HepG2 (cell line): ENCODE measurements at regions not wholly inside any gene's neighbourhood (a gene's known extent, or its start where the extent isn't known, plus 50 kb on each side); places are given as distances from the start of the nearest gene placed in this dataset.

Source experiments
- ATAC-seq: fragments of 200-7000 bp; cut with Tn5 transposase; 3 replicates; pipeline ENCODE4 v1.9.1; 2020; ENCODE audit warnings: mild to moderate bottlenecking, moderate library complexity
- BruUV-seq: library from RNA; stranded (reverse); fragments of 400-500 nt; replicated peaks from 2 replicates; lab custom pipeline; 2021; lab: Mats Ljungman, UMichigan
- CTCF ChIA-PET: fragments of 300-600 bp; formaldehyde crosslinking; extraction: SDS; loops from one replicate; lab custom pipeline; 2021; ENCODE audit warnings: low total read pairs, inconsistent platforms, low intra/inter-chr PET ratio; lab: Yijun Ruan, JAX
- POLR2A ChIA-PET: fragments of 350-600 bp; sonication (Branson Sonifier 250); formaldehyde crosslinking; loops from one replicate; lab custom pipeline; 2020; ENCODE audit warnings: antibody characterized with exemption, inconsistent platforms; lab: Yijun Ruan, JAX
- DNase-seq: peaks from one replicate; pipeline ENCODE4 v3.0.0-alpha.2; 2015; ENCODE audit warnings: low spot score
- FAIRE-seq: peaks from 3 replicates; lab custom pipeline; 2011; peaks lifted over from hg19 to GRCh38; lab: Jason Lieb, UNC
- H2AFZ ChIP-seq: one replicate; pipeline ENCODE4 v1.6.1; 2011; ENCODE audit warnings: low read length, inconsistent platforms
- H3K27ac ChIP-seq: fragments of 300-600 bp; 3 replicates; pipeline ENCODE4 v1.8.0; 2011; ENCODE audit warnings: mixed run types, mild to moderate bottlenecking, mixed read lengths, low read length, inconsistent platforms; ENCODE audit not compliant: insufficient read depth; ENCODE audit errors: extremely low read length
- H3K27me3 ChIP-seq, 2 experiments: fragments of 200-600 bp in 1 of 2; 2 replicates in 1 of 2; 3 replicates in 1 of 2; pipeline versions ENCODE4 v1.6.0 to v1.8.0; 2011; ENCODE audit warnings: low read length in 2 of 2, mild to moderate bottlenecking in 2 of 2, moderate library complexity in 2 of 2, inconsistent platforms in 1 of 2; ENCODE audit not compliant: insufficient read depth in 2 of 2, control insufficient read depth in 1 of 2
- H3K36me3 ChIP-seq, 2 experiments: fragments of 200-600 bp in 1 of 2; replicated peaks in 1 of 2; 2 replicates in 1 of 2; 3 replicates in 1 of 2; pipeline versions ENCODE4 v1.5.1 to v1.8.0; 2011; ENCODE audit warnings: low read length in 2 of 2, inconsistent platforms in 1 of 2; ENCODE audit not compliant: insufficient read depth in 2 of 2, control insufficient read depth in 1 of 2
- H3K4me1 ChIP-seq: 2 replicates; pipeline ENCODE4 v1.5.1; 2012; ENCODE audit warnings: low read length, inconsistent platforms; ENCODE audit not compliant: insufficient read depth
- H3K4me2 ChIP-seq: 2 replicates; pipeline ENCODE4 v1.6.0; 2011; ENCODE audit warnings: low read depth, low read length, inconsistent platforms
- H3K4me3 ChIP-seq, 3 experiments: fragments of 200-600 bp in 1 of 3; sonication (generic), shearing (Covaris generic) in 1 of 3; replicated peaks in 1 of 3; 2 replicates each; pipeline ENCODE4 v1.5.1; 2011 to 2016; ENCODE audit warnings: low read length in 3 of 3, inconsistent platforms in 2 of 3, low read depth in 2 of 3, mild to moderate bottlenecking in 2 of 3, control low read depth in 1 of 3, mixed read lengths in 1 of 3; ENCODE audit not compliant: insufficient read depth in 1 of 3
- H3K79me2 ChIP-seq: one replicate; pipeline ENCODE4 v1.6.1; 2011; ENCODE audit warnings: low read length, inconsistent platforms; ENCODE audit not compliant: insufficient read depth
- H3K9ac ChIP-seq: 2 replicates; pipeline ENCODE4 v1.6.0; 2011; ENCODE audit warnings: mild to moderate bottlenecking, low read depth, low read length, inconsistent platforms; ENCODE audit not compliant: insufficient read depth
- H3K9me3 ChIP-seq: 2 replicates; pipeline ENCODE4 v1.5.1; 2012; ENCODE audit warnings: mild to moderate bottlenecking, low read length
- H4K20me1 ChIP-seq: 2 replicates; pipeline ENCODE4 v1.6.0; 2011; ENCODE audit warnings: inconsistent platforms, mild to moderate bottlenecking, low read length, moderate library complexity; ENCODE audit not compliant: insufficient read depth
- BCLAF1 ChIP-seq: fragments of 450-650 bp; IDR thresholded peaks from 2 replicates; pipeline ENCODE4 v1.6.1; 2017; ENCODE audit warnings: mild to moderate bottlenecking
- ELF4 ChIP-seq: sonication (generic); formaldehyde crosslinking; IDR thresholded peaks from 2 replicates; pipeline ENCODE4 v1.5.0; 2020; ENCODE audit warnings: missing genetic modification reagents, mild to moderate bottlenecking, moderate library complexity, borderline replicate concordance
- HOXA3 ChIP-seq: sonication (generic); formaldehyde crosslinking; IDR thresholded peaks from 2 replicates; pipeline ENCODE4 v1.5.0; 2020; ENCODE audit warnings: missing genetic modification reagents
- HOXA5 ChIP-seq: sonication (generic); formaldehyde crosslinking; IDR thresholded peaks from 2 replicates; pipeline ENCODE4 v1.4.0; 2020; ENCODE audit warnings: missing genetic modification reagents
- KLF12 ChIP-seq: sonication (generic); formaldehyde crosslinking; IDR thresholded peaks from 2 replicates; pipeline ENCODE4 v1.4.0; 2020; ENCODE audit warnings: missing genetic modification reagents, borderline replicate concordance
- KLF9 ChIP-seq: IDR thresholded peaks from 2 replicates; pipeline ENCODE4 v1.6.1; 2016; ENCODE audit warnings: low read depth
- RARA ChIP-seq: IDR thresholded peaks from 2 replicates; pipeline ENCODE4 v1.6.1; 2016; ENCODE audit warnings: missing genetic modification reagents, missing compliant biosample characterization
- TCF7L2 ChIP-seq: IDR thresholded peaks from 2 replicates; pipeline ENCODE4 v1.6.1; 2011; ENCODE audit warnings: mild to moderate bottlenecking, low read depth, low read length, moderate library complexity
- TFAP4 ChIP-seq: sonication (generic); IDR thresholded peaks from 2 replicates; pipeline ENCODE4 v1.6.1; 2016; ENCODE audit warnings: low read depth, borderline replicate concordance
- TFDP1 ChIP-seq: IDR thresholded peaks from 2 replicates; pipeline ENCODE4 v1.6.1; 2016; ENCODE audit warnings: missing compliant biosample characterization, missing genetic modification reagents, borderline replicate concordance
- TOE1 ChIP-seq: sonication (generic); formaldehyde crosslinking; IDR thresholded peaks from 2 replicates; pipeline ENCODE4 v1.4.0; 2020; ENCODE audit warnings: mild to moderate bottlenecking, missing genetic modification reagents
- TRIM24 ChIP-seq: sonication (generic); formaldehyde crosslinking; IDR thresholded peaks from 2 replicates; pipeline ENCODE4 v1.8.0; 2022; ENCODE audit warnings: mild to moderate bottlenecking, missing genetic modification reagents
- ZFP82 ChIP-seq: sonication (generic); formaldehyde crosslinking; IDR thresholded peaks from 2 replicates; pipeline ENCODE4 v1.5.1; 2020; ENCODE audit warnings: mild to moderate bottlenecking, missing genetic modification reagents, borderline replicate concordance
- ZNF451 ChIP-seq: sonication (generic); formaldehyde crosslinking; IDR thresholded peaks from 2 replicates; pipeline ENCODE4 v1.5.0; 2020; ENCODE audit warnings: mild to moderate bottlenecking, missing genetic modification reagents
- ZNF530 ChIP-seq: sonication (generic); formaldehyde crosslinking; IDR thresholded peaks from 2 replicates; pipeline ENCODE4 v1.5.0; 2020; ENCODE audit warnings: low read depth, mild to moderate bottlenecking, missing genetic modification reagents
- ZSCAN21 ChIP-seq: sonication (generic); formaldehyde crosslinking; IDR thresholded peaks from 2 replicates; pipeline ENCODE4 v1.8.0; 2022; ENCODE audit warnings: mild to moderate bottlenecking, missing genetic modification reagents, moderate library complexity, borderline replicate concordance
- WGBS: methylation state at CpG from one replicate; pipeline ENCODE4 v1.1.6; 2017; ENCODE audit warnings: low lambda C conversion rate; 5-methylcytosine and 5-hydroxymethylcytosine counted together
- in situ Hi-C: cut with HindIII; loops from 2 replicates; pipeline ENCODE4 v1.10.0; 2017; ENCODE audit warnings: low pct_unique_long_range_greater_than_20kb; ENCODE audit not compliant: extremely low pct_ligation_motif_present
- intact Hi-C: fragments of 100-400 bp; cut with micrococcal nuclease; formaldehyde crosslinking; loops from one replicate; pipeline ENCODE4 v1.10.0; 2022; ENCODE audit not compliant: unreplicated experiment

- 0 out of 2 replicates have a peak, but pooled peaks have one; percentile 9 for TF ChIP-seq RARA (CRISPR knock-in tag)
- no peak for TF ChIP-seq TRIM24 (CRISPR knock-in tag)
- TF ChIP-seq TFAP4: peak; percentile 63; the same call in 1 of the 2 replicates
- TF ChIP-seq HOXA3 (CRISPR knock-in tag): 0 out of 2 replicates have a peak, but pooled peaks have one; percentile 20
- no peak for TF ChIP-seq HOXA5 (CRISPR knock-in tag)
Measured at GRCh38 chr1:58896246-58897183, 112.7 kb upstream of the JUN start (continued).

GRCh38 chr1:58898739-58899586 lies 115.1 kb upstream of the JUN start:
- H3K27ac ChIP-seq: peak overlapping the region; percentile 80
- ChIA-PET CTCF (no interaction called here), POLR2A (interaction anchor here (1.0 to 4.5 kb wide), 3 partner anchors 15 to 115 kb away, joined by 3 to 38 read pairs (median 5); partner anchors contain the start of gene JUN)
- peak overlapping the region; percentile 52 for H3K4me2 ChIP-seq
- peak; percentile 94 for FAIRE-seq
- peak; percentile 98 for DNase-seq
- no peaks in the 10 kb centered on the region for H3K27me3 ChIP-seq
- H3K79me2 ChIP-seq: no peaks in the 10 kb centered on the region
- BruUV-seq: no TSS peak
- no peaks in the 10 kb centered on the region for H3K9me3 ChIP-seq
- in situ Hi-C loops (no loop called here), intact Hi-C loops (loop anchor here (1.0 to 2.0 kb wide), 2 partner anchors 14 to 114 kb away; partner anchors contain the start of gene JUN)
- peak overlapping the region; percentile 44 for H3K9ac ChIP-seq
- H2AFZ ChIP-seq: no peak overlapping the region
- H3K36me3 ChIP-seq: no peaks in the 10 kb centered on the region
- H3K4me3 ChIP-seq: peak overlapping the region in 1 of 3 experiments; percentile 6; a peak in 1 of 6 replicates
- peak; percentile 79 for ATAC-seq
- H4K20me1 ChIP-seq: no peaks in the 10 kb centered on the region
- H3K4me1 ChIP-seq: peaks cover 88% of the 10 kb centered on the region
- WGBS: 40% methylated on average over 8 of the region's 10 CpGs
- TF ChIP-seq TFDP1 (CRISPR knock-in tag) (peak; percentile 41; the same call in 1 of the 2 replicates), ELF4 (CRISPR knock-in tag) (no peak), ZSCAN21 (CRISPR knock-in tag) (peak; percentile 46; the same call in 1 of the 2 replicates), ZNF530 (CRISPR knock-in tag) (no peak), TCF7L2 (no peak), TOE1 (no peak), ZNF451 (no peak), ZFP82 (CRISPR knock-in tag) (no peak), KLF12 (CRISPR knock-in tag) (no peak), BCLAF1 (no peak), KLF9 (CRISPR knock-in tag) (no peak)
